Osteoblast (primary cell): ENCODE measurements at regions not wholly inside any gene's neighbourhood (a gene's known extent, or its start where the extent isn't known, plus 50 kb on each side); places are given as distances from the start of the nearest gene placed in this dataset.

Experiments used
- DNase-seq: peaks from one replicate; pipeline ENCODE4 v3.0.0; 2011; ENCODE audit warnings: low spot score, mixed read lengths; ENCODE audit not compliant: insufficient read length; ENCODE audit errors: missing footprints
- H2AFZ ChIP-seq: 2 replicates; pipeline ENCODE4 v1.6.0; 2011; ENCODE audit warnings: mild to moderate bottlenecking, low read length
- H3K27ac ChIP-seq: 2 replicates; pipeline ENCODE4 v1.5.1; 2011; ENCODE audit warnings: mild to moderate bottlenecking, low read depth, low read length, moderate library complexity
- H3K27me3 ChIP-seq: 2 replicates; pipeline ENCODE4 v1.6.0; 2012; ENCODE audit warnings: mild to moderate bottlenecking, control low read depth, inconsistent platforms, low read length, moderate library complexity; ENCODE audit not compliant: insufficient read depth
- H3K36me3 ChIP-seq: 2 replicates; pipeline ENCODE4 v1.5.1; 2011; ENCODE audit warnings: mild to moderate bottlenecking, low read length, control low read depth, moderate library complexity; ENCODE audit not compliant: insufficient read depth
- H3K4me1 ChIP-seq: 2 replicates; pipeline ENCODE4 v1.5.1; 2011; ENCODE audit warnings: mild to moderate bottlenecking, low read length, control low read depth, moderate library complexity; ENCODE audit not compliant: insufficient read depth
- H3K4me2 ChIP-seq: 2 replicates; pipeline ENCODE4 v1.6.0; 2011; ENCODE audit warnings: mild to moderate bottlenecking, low read length; ENCODE audit not compliant: insufficient read depth
- H3K4me3 ChIP-seq: fragments of 200-600 bp; sonication (generic); 3 replicates; pipeline ENCODE4 v1.5.1; 2012; ENCODE audit warnings: mild to moderate bottlenecking, low read length, inconsistent platforms; ENCODE audit not compliant: insufficient read depth
- H3K79me2 ChIP-seq: 2 replicates; pipeline ENCODE4 v1.6.0; 2012; ENCODE audit warnings: mild to moderate bottlenecking, low read length, control low read depth, inconsistent platforms; ENCODE audit not compliant: insufficient read depth
- H3K9me3 ChIP-seq: 2 replicates; pipeline ENCODE4 v1.5.1; 2011; ENCODE audit warnings: low read depth, low read length, control low read depth
- H4K20me1 ChIP-seq: 2 replicates; pipeline ENCODE4 v1.6.0; 2012; ENCODE audit warnings: mild to moderate bottlenecking, low read length, control low read depth; ENCODE audit not compliant: insufficient read depth
- TF ChIP-seq, protein P1 (sequence below): IDR thresholded peaks from 2 replicates; pipeline ENCODE4 v1.5.1; 2011; ENCODE audit warnings: mild to moderate bottlenecking, low read depth, low read length, moderate library complexity; ENCODE audit errors: extremely low read depth

DNA sequence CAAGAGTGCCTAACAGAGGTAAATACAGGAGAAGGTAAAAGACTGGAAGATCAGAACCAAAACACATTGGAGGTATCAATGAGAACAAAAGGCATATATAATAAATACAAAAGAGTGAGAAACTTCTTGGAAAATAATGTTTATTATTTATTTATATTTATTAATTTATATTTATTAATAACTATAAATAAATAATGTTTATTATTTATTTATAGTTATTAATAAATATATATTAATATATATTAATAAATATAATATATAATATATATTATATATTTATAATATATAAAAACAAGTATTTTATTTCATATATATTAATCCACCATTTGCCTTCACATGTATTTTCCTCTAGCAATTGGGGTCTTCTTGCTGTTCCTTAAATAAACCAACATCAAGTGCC, 391.9 kb downstream of the GPATCH2 start:
- Histone ChIP-seq H2AFZ (no peak overlapping the region), H3K4me3 (no peak overlapping the region), H3K79me2 (no peaks in the 10 kb centered on the region), H3K4me1 (no peaks in the 10 kb centered on the region), H3K27ac (no peak overlapping the region), H3K27me3 (no peaks in the 10 kb centered on the region), H3K4me2 (no peak overlapping the region), H4K20me1 (no peaks in the 10 kb centered on the region), H3K9me3 (no peaks in the 10 kb centered on the region), H3K36me3 (no peaks in the 10 kb centered on the region)
- no peak for DNase-seq
- TF ChIP-seq, protein P1, sequence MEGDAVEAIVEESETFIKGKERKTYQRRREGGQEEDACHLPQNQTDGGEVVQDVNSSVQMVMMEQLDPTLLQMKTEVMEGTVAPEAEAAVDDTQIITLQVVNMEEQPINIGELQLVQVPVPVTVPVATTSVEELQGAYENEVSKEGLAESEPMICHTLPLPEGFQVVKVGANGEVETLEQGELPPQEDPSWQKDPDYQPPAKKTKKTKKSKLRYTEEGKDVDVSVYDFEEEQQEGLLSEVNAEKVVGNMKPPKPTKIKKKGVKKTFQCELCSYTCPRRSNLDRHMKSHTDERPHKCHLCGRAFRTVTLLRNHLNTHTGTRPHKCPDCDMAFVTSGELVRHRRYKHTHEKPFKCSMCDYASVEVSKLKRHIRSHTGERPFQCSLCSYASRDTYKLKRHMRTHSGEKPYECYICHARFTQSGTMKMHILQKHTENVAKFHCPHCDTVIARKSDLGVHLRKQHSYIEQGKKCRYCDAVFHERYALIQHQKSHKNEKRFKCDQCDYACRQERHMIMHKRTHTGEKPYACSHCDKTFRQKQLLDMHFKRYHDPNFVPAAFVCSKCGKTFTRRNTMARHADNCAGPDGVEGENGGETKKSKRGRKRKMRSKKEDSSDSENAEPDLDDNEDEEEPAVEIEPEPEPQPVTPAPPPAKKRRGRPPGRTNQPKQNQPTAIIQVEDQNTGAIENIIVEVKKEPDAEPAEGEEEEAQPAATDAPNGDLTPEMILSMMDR: no peak

DNA sequence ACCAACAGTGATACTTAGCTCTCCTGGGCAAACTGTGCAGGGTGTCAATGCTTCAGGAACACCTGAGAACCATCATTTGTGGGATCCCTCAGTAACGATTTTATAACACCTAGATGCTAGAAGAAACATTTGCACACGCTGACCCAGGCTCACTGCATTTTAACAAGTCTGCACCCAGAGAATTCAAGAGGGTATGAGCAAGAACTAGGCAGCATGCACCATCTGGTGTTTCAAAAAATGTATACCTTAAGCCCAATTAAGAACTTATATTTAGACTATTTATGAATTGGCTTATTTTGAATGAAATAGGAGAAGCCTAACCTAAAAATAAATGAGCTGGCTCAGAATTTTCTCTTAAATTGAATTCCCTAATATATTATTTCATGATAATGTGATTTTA, 400.5 kb downstream of the GPATCH2 start:
- Histone ChIP-seq H3K36me3 (no peaks in the 10 kb centered on the region), H3K9me3 (no peaks in the 10 kb centered on the region), H2AFZ (no peak overlapping the region), H3K4me1 (no peaks in the 10 kb centered on the region), H3K27ac (no peak overlapping the region), H3K27me3 (no peaks in the 10 kb centered on the region), H3K4me2 (no peak overlapping the region), H4K20me1 (no peaks in the 10 kb centered on the region), H3K79me2 (no peaks in the 10 kb centered on the region), H3K4me3 (no peak overlapping the region)
- no peak for DNase-seq
- TF ChIP-seq, protein P1: no peak

DNA sequence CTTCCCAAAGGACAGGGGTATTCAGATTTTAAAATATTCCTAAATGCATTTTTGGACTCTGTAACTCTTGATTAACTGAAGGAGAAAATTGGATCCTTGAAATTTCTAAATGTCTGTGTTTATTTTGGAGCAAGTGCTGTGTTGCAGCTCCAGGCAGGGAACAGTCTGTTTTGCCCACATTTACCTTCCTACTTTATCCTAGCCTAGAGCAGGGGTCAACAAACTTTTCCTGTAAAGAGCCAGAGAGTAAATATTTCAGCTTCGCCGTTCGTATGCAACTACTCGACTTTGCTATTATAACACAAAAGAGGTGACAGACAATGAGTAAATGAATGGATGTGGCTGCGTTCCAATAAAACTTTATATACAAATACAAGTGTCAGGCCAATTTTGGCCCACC, 402.2 kb downstream of the GPATCH2 start:
- Histone ChIP-seq H3K27ac (no peak overlapping the region), H3K4me3 (no peak overlapping the region), H3K4me2 (no peak overlapping the region), H4K20me1 (no peaks in the 10 kb centered on the region), H2AFZ (no peak overlapping the region), H3K9me3 (no peaks in the 10 kb centered on the region), H3K36me3 (no peaks in the 10 kb centered on the region), H3K4me1 (no peaks in the 10 kb centered on the region), H3K27me3 (no peaks in the 10 kb centered on the region), H3K79me2 (no peaks in the 10 kb centered on the region)
- no peak for DNase-seq
- TF ChIP-seq, protein P1: no peak

DNA sequence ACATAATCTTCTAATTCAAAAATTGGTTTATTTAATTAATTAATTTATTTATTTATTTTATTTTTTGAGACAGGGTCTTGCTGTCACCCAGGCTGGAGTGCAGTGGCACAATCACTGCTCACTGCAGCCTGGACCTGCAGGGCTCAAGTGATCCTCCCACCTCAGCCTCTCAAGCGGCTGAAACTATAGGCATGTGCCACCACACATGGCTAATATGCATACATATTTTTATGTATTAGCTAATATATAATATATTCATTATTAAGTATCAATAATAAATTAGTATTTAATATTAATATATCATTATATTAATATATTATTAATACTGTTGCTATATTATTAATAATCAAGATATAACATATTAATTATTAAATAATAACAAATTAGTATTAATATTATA, 406.7 kb downstream of the GPATCH2 start:
- Histone ChIP-seq H3K4me1 (no peaks in the 10 kb centered on the region), H2AFZ (no peak overlapping the region), H3K36me3 (no peaks in the 10 kb centered on the region), H3K4me2 (no peak overlapping the region), H3K27ac (no peak overlapping the region), H3K79me2 (no peaks in the 10 kb centered on the region), H3K27me3 (no peaks in the 10 kb centered on the region), H4K20me1 (no peaks in the 10 kb centered on the region), H3K4me3 (no peak overlapping the region), H3K9me3 (no peaks in the 10 kb centered on the region)
- TF ChIP-seq, protein P1: no peak
- DNase-seq: no peak
